MM.1S (cell line): ENCODE measurements at regions not wholly inside any gene's neighbourhood (a gene's known extent, or its start where the extent isn't known, plus 50 kb on each side); places are given as distances from the start of the nearest gene placed in this dataset.

Experiments
- DNase-seq: peaks from one replicate; pipeline ENCODE4 v3.0.0-alpha.2; 2015
- H2AFZ ChIP-seq: fragments of 300-600 bp; sonication (generic); 2 replicates; pipeline ENCODE4 v1.6.0; 2016; ENCODE audit warnings: antibody characterized with exemption, low read length
- H3F3A ChIP-seq: fragments of 300-600 bp; sonication (generic); 2 replicates; pipeline ENCODE4 v1.6.1; 2016; ENCODE audit warnings: mild to moderate bottlenecking, antibody characterized with exemption, low read length, moderate library complexity, mixed read lengths; ENCODE audit not compliant: insufficient read depth
- H3K27ac ChIP-seq: fragments of 300-600 bp; sonication (generic); 2 replicates; pipeline ENCODE4 v1.5.1; 2016; ENCODE audit warnings: mild to moderate bottlenecking, low read length
- H3K27me3 ChIP-seq: fragments of 300-600 bp; sonication (generic); replicated peaks from 2 replicates; pipeline ENCODE4 v1.6.0; 2016; ENCODE audit warnings: low read length; ENCODE audit not compliant: insufficient read depth
- H3K36me3 ChIP-seq: fragments of 300-600 bp; sonication (generic); replicated peaks from 2 replicates; pipeline ENCODE4 v1.6.1; 2016; ENCODE audit warnings: mild to moderate bottlenecking, low read length, mixed read lengths; ENCODE audit not compliant: insufficient read depth
- H3K4me1 ChIP-seq: fragments of 300-600 bp; sonication (generic); 2 replicates; pipeline ENCODE4 v1.6.1; 2016; ENCODE audit warnings: low read length, mixed read lengths
- H3K4me2 ChIP-seq: fragments of 300-600 bp; sonication (generic); 2 replicates; pipeline ENCODE4 v1.6.0; 2016; ENCODE audit warnings: low read depth, low read length
- H3K4me3 ChIP-seq: fragments of 300-600 bp; sonication (generic); 2 replicates; pipeline ENCODE4 v1.5.1; 2016; ENCODE audit warnings: low read length, mixed read lengths
- H3K79me2 ChIP-seq: fragments of 300-600 bp; sonication (generic); 2 replicates; pipeline ENCODE4 v1.6.1; 2016; ENCODE audit warnings: mixed run types, low read length, mixed read lengths
- H3K9ac ChIP-seq: fragments of 300-600 bp; sonication (generic); 2 replicates; pipeline ENCODE4 v1.6.1; 2016; ENCODE audit warnings: low read length, mixed read lengths
- H3K9me2 ChIP-seq: fragments of 300-600 bp; sonication (generic); replicated peaks from 2 replicates; pipeline ENCODE4 v1.6.1; 2016; ENCODE audit warnings: mild to moderate bottlenecking, low read length, mixed read lengths; ENCODE audit not compliant: insufficient read depth
- H3K9me3 ChIP-seq: fragments of 300-600 bp; sonication (generic); replicated peaks from 2 replicates; pipeline ENCODE4 v1.6.1; 2016; ENCODE audit warnings: mild to moderate bottlenecking, low read length, mixed read lengths; ENCODE audit not compliant: insufficient read depth
- H4K20me1 ChIP-seq: fragments of 300-600 bp; sonication (generic); 2 replicates; pipeline ENCODE4 v1.6.1; 2016; ENCODE audit warnings: mild to moderate bottlenecking, low read length, moderate library complexity, mixed read lengths; ENCODE audit not compliant: insufficient read depth
- CTCF ChIP-seq: fragments of 300-600 bp; sonication (generic); IDR thresholded peaks from 2 replicates; pipeline ENCODE4 v1.5.1; 2016; ENCODE audit warnings: antibody characterized with exemption, low read length, mixed read lengths
- EZH2 ChIP-seq: fragments of 300-600 bp; sonication (generic); optimal IDR thresholded peaks from 2 replicates; pipeline ENCODE3; 2017; ENCODE audit warnings: low read depth, mild to moderate bottlenecking, antibody characterized with exemption, low read length, mixed read lengths
- EZH2phosphoT487 ChIP-seq: fragments of 300-600 bp; sonication (generic); IDR thresholded peaks from 2 replicates; pipeline ENCODE4 v1.6.1; 2018; ENCODE audit warnings: antibody characterized with exemption, low read length

GRCh38 chrX:39756086-39756883, 341.5 kb downstream of the BCOR start:
- Histone ChIP-seq H3K36me3 (no peaks in the 10 kb centered on the region), H3K9ac (no peak overlapping the region), H3K27me3 (no peaks in the 10 kb centered on the region), H3K9me2 (no peaks in the 10 kb centered on the region), H3K4me1 (no peaks in the 10 kb centered on the region), H3K4me3 (no peak overlapping the region), H3K9me3 (no peaks in the 10 kb centered on the region), H3K27ac (no peak overlapping the region), H4K20me1 (no peaks in the 10 kb centered on the region), H3F3A (no peaks in the 10 kb centered on the region), H2AFZ (no peak overlapping the region), H3K4me2 (no peak overlapping the region), H3K79me2 (no peaks in the 10 kb centered on the region)
- no peak for DNase-seq
- no peak for TF ChIP-seq EZH2phosphoT487
- TF ChIP-seq EZH2, result no peak
- TF ChIP-seq CTCF, result no peak

DNA sequence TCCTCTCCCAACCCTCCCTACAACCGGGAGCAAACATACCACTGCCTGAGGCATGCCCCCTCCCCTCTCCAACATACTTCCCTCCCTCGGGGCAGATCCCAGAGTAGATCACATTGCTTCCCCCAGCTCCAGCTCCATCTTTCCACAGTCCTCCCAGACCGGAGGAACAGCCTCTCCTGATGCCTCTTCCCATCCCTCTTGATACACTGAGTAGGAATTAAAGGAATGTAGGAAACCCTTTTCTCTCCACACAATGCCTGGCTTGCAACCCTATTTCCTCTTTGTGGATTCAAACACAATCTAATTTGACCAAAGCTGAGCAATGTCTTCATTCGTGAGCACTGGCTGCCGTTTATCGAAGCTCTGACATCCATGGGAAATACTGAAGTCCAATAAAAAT, 339.8 kb downstream of the BCOR start:
- no peaks in the 10 kb centered on the region for H3K27me3 ChIP-seq
- H3F3A ChIP-seq, result no peaks in the 10 kb centered on the region
- H3K4me1 ChIP-seq, result no peaks in the 10 kb centered on the region
- no peak for DNase-seq
- no peak overlapping the region for H3K27ac ChIP-seq
- no peak overlapping the region for H3K4me3 ChIP-seq
- H3K9ac ChIP-seq, result no peak overlapping the region
- H3K9me2 ChIP-seq, result no peaks in the 10 kb centered on the region
- no peaks in the 10 kb centered on the region for H3K36me3 ChIP-seq
- TF ChIP-seq EZH2phosphoT487 (no peak), EZH2 (no peak), CTCF (no peak)
- no peaks in the 10 kb centered on the region for H4K20me1 ChIP-seq
- H3K79me2 ChIP-seq, result no peaks in the 10 kb centered on the region
- no peak overlapping the region for H3K4me2 ChIP-seq
- no peaks in the 10 kb centered on the region for H3K9me3 ChIP-seq
- no peak overlapping the region for H2AFZ ChIP-seq

DNA sequence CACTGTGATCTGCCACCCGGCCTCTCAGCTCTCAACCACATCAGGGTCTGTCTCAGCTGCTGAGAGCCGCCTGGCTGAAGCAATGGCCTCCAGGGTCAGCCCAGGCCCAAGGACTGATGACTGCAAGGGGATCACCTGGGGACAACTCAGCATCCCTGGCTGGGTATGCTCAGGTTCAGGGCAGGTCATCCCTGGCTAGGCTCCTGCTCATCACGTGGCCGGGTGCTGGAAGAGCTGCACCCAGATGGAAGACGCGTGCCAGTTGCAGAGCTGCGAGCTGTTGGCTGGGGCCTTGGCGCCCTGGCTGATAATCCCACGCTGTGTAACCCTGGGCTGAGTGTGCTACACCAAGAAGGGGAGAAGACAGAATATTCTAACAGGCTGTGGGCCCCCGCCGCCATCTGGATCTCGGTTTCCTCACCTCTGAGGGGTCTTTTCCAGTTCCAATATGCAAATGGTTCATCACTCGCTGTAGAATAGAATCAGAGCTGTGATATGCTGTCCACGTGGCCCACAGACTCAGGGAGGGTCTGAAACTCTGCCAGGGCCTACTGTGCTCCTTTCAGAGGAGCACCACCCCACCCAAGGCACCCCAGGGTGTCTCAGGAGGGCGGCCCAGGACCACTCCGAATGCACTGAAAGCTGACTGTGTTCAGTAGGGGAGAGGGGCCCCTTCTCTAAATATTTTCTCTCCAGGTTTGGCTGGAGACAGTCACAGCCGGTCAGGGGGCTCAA, 338.8 kb downstream of the BCOR start:
- H3K9me2 ChIP-seq, result no peaks in the 10 kb centered on the region
- H3K27me3 ChIP-seq, result no peaks in the 10 kb centered on the region
- H2AFZ ChIP-seq, result no peak overlapping the region
- H3F3A ChIP-seq, result no peaks in the 10 kb centered on the region
- no peaks in the 10 kb centered on the region for H4K20me1 ChIP-seq
- DNase-seq, result no peak
- no peaks in the 10 kb centered on the region for H3K36me3 ChIP-seq
- no peaks in the 10 kb centered on the region for H3K79me2 ChIP-seq
- H3K4me3 ChIP-seq, result no peak overlapping the region
- TF ChIP-seq EZH2 (no peak), CTCF (no peak), EZH2phosphoT487 (no peak)
- no peak overlapping the region for H3K27ac ChIP-seq
- H3K9ac ChIP-seq, result no peak overlapping the region
- H3K4me2 ChIP-seq, result no peak overlapping the region
- no peaks in the 10 kb centered on the region for H3K4me1 ChIP-seq
- no peaks in the 10 kb centered on the region for H3K9me3 ChIP-seq
